ENCODE measurements at regions not wholly inside any gene's neighbourhood (a gene's known extent, or its start where the extent isn't known, plus 50 kb on each side); places are given as distances from the start of the nearest gene placed in this dataset.

DNA sequence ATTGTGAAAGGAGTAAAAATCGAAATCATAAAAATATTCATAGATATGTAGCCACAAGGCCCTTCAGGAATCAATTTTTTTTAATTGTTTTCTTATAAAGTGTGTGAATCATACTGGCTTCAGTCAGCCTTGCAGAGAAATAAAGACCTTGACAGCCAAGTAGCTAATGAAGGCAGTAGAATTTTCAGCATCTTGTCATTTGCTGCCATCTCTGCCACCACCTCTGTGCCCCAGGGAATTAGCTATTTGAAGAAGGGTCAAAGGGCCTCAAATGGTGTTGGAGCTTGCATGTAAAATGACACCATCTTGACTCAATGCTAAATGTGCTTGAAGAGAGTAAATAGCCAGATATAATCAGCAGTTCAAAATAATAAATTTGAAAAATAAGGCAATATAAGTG is 359.4 kb upstream of the DCN start:
- no peak for DNase-seq (ENCODE audit: low spot score)

GRCh38 chr12:91538418-91538817 is 355.8 kb upstream of the DCN start:
- no peak for DNase-seq (ENCODE audit: low spot score)

- DNase-seq (ENCODE audit: low spot score) = no peak
Measured at GRCh38 chr12:91533366-91533765, 350.7 kb upstream of the DCN start.

DNA sequence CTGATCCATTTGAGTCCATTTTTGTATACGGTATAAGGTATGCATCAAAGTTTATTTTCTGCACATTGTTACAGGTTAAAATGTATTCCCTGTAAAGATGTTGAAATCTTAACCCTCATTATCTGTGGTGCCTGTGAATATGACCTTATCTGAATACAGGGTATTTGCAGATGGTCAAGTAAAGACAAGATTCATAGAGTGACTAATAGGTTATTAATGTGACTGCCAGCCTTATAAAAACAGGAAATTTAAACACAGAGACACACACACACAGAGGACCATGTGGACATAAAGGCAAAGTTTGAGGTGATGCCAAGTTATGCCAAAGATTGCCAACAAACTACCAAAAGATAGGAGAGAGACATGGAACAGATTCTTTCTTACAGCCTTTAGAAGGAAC is 347.2 kb upstream of the DCN start:
- no peak for DNase-seq (ENCODE audit: low spot score)

GRCh38 chr12:91523831-91524230 is 341.2 kb upstream of the DCN start:
- DNase-seq (ENCODE audit: low spot score) = no peak

- no peak for DNase-seq (ENCODE audit: low spot score)
Measured at GRCh38 chr12:91516695-91517047, 334.1 kb upstream of the DCN start.

DNA sequence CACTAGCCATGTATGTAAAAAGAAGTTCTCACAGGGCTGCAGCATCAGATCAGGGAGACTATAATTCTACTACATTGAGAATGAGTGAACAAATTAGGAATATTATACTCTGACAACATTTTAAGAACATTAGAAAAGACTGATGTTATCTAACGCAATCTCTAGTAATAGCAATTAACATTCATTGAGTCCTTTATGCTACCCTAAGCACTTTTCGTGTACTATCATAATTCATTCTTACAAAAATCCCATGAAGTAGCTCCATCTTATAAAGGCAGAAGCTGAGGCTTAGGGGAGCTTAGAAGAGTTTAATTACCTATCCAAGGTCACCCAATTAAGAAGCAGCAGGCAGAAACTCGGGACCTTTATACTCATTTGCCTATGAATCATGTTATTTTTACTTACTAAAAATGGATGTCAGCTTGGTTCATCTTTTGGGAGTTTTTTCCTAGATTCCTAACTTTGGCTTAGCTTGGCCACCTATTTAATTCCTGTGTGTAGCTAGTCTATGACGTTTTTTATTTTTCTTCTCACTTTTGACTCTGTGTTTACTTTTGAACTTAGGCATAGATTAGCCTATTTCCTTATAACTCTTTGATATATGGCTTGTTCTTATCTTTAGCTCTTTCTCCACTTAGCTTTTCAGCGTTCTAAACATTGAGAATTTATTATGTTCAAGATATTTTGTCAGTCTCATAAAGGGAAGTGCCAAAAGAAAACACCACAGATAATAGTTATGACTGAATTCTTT is 333.5 kb upstream of the DCN start:
- no peak for DNase-seq (ENCODE audit: low spot score)

DNA sequence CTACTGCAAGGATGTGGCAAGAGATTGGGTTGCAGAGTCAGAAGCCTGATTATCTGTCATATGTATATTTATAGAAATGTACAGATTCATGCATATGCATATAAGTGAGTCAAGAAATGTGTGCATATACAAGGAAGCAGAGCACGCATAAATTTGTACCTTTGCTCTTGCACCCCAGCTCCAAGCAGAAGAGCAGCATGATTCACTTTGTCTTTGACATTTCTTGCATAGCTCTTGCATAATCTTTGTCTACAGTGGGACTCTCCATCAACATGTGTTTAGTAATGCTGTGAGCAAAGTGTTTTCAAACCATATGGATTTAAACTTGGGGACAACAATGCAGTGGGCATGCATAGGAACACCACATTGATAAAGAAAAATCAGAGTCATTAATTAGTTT is 330.7 kb upstream of the DCN start:
- no peak for DNase-seq (ENCODE audit: low spot score)

DNA sequence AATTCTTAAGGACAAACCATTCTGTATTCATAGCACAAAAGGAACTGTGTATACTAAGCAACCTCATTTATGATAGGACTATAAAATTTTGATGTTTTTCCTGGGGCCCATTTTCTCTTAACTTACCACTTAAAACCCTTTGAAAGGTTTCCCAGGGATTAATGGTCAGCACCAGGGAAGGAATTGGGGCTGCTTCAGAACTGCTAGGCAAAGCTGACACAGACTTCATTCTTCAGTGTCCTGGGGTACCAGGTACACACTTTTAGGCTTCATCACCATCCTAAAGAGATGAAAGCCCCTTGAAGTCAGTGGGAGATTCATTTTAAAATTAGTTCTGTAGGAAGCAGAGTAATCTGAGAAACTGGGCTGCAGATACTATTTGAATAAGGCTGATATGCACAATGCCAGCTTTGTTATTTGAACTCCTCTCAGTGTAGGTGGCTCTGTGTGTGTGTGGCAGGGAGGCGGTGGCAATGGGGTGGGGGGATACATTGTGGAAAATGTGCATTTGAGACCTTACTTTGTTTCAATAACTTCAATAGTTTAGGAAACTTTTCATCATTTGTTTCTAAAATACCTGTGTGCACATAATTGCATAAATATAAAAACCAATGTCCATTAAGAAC is 329.3 kb upstream of the DCN start:
- DNase-seq (ENCODE audit: low spot score) = no peak

DNA sequence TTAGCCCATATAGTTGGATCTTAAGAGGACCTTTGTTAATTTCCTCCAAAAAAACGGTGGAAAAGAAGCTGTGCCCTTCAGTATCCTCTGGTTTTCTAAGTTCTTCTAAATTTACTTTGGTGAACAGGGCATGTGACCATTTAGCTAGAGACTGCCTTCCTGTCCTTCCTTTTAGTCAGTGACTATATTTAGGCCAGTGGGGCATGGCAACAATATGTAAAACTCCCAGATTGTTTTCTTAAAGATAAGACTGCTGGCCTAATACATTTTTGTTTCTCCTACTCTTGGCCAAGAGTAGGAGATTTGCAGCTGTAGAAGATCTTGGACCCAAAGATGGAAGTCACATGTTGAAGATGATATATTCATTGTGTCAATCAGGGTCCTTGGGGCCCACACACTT is 325.1 kb upstream of the DCN start:
- DNase-seq (ENCODE audit: low spot score) = no peak

- DNase-seq (ENCODE audit: low spot score) = no peak
Measured at GRCh38 chr12:91506452-91506851, 323.8 kb upstream of the DCN start.

- no peak for DNase-seq (ENCODE audit: low spot score)
Measured at GRCh38 chr12:91505006-91505405, 322.4 kb upstream of the DCN start.

- DNase-seq (ENCODE audit: low spot score) = no peak
Measured at GRCh38 chr12:91502208-91502607, 319.6 kb upstream of the DCN start.

- DNase-seq (ENCODE audit: low spot score) = no peak
Measured at GRCh38 chr12:91496337-91496736, 313.7 kb upstream of the DCN start.

DNA sequence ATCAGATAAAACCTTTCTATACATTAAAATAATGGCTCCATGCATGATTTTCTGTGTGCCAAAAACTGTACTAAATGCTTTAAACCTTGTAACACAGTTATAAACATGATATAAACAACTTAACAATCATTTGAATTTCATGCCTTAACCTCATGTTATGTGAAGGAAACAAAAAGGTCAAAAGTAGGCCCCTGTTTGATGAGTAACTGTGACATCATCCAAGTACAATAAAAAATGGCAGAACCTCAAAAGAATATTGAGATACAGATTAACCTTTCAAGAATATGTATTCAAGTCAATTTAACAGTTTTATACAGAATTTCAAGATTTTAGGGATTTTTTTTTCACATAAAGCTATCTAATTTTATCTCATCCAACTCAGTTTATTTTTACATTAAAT is 310.7 kb upstream of the DCN start:
- no peak for DNase-seq (ENCODE audit: low spot score)

DNA sequence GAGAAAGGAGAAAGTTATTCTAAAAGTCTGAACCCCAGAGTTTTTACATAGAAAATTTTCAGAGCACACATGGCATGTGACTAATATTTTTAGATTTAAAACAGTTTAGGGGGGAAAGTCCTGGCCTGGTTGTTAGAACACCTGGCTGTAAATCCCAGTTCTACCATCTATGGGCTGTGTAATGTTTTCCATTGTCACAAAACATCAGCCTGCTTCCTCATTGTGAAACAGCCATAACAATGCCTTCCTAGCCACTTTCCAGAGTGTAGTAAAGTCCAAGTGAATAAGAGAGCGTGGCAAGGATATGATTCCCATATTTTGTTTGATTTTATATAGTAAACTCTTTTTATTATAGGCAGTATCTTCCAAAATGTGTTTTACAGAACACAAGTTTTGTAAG is 310.0 kb upstream of the DCN start:
- DNase-seq (ENCODE audit: low spot score) = no peak

- DNase-seq (ENCODE audit: low spot score) = no peak
Measured at GRCh38 chr12:91490667-91491311, 308.2 kb upstream of the DCN start.

- no peak for DNase-seq (ENCODE audit: low spot score)
Measured at GRCh38 chr12:91483471-91483985, 300.9 kb upstream of the DCN start.

GRCh38 chr12:91482231-91482630 is 299.6 kb upstream of the DCN start:
- no peak for DNase-seq (ENCODE audit: low spot score)

- DNase-seq (ENCODE audit: low spot score) = no peak
Measured at GRCh38 chr12:91478500-91478899, 295.9 kb upstream of the DCN start.

GRCh38 chr12:91467686-91468085 is 285.1 kb upstream of the DCN start:
- DNase-seq (ENCODE audit: low spot score) = no peak

DNA sequence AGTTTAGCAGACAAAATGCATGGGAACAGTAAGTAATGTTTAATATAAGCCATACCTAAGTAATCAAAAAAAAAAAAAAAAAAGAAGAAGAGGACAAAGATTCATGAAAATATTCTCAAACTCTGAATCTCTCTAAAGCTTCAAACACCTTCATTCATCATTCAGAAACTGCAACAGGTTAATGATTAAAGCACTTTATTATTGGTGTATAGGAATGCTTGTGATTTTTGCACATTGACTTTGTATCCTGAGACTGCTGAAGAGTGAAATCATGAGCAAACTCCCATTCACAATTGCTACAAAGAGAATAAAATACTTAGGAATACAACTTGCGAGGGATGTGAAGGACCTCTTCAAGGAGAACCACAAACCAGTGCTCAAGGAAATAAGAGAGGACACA is 278.4 kb upstream of the DCN start:
- DNase-seq (ENCODE audit: low spot score) = no peak

GRCh38 chr12:91460469-91460868 is 277.9 kb upstream of the DCN start:
- DNase-seq (ENCODE audit: low spot score) = no peak
